ENCODE measurements at regions not wholly inside any gene's neighbourhood (a gene's known extent, or its start where the extent isn't known, plus 50 kb on each side); places are given as distances from the start of the nearest gene placed in this dataset.

DNA sequence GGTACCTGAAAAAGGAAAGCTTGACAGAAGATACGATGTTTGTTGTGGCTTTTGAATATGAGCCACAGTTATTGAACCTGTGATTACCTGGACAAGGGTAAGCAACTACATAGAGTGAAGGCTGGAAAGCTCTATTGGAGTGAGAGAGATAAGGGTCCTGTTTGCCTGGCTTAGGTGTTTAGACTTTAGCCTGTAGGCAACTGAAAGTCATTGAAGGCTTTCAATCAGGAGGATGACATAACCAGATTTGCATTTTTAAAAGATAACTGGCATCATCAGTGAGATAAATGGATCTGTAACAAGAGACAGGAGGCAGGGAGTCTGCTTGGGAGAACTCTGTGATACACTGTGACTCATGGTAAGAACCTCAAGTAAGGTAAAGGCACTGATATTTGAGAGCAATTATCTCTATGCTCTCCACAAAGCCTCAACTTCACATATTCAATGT is 128.9 kb upstream of the SOX5 start (continued):
- TF ChIP-seq TFE3 (CRISPR knock-in tag; IDR thresholded peaks at IDR 0.05): peak; percentile 82
- TF ChIP-seq TOE1 (CRISPR knock-in tag; IDR thresholded peaks at IDR 0.05): peak; percentile 43; the same call in 1 of the 2 replicates
- peak; percentile 89 for TF ChIP-seq TARDBP (CRISPR knock-in tag; IDR thresholded peaks at IDR 0.05)
- TF ChIP-seq TBX2 (CRISPR knock-in tag; IDR thresholded peaks at IDR 0.05; ENCODE audit: borderline replicate concordance): peak; percentile 98
- TF ChIP-seq ZNF788 (CRISPR knock-in tag; IDR thresholded peaks at IDR 0.05; ENCODE audit: borderline replicate concordance): peak; percentile 60; the same call in 1 of the 2 replicates
- TF ChIP-seq HDAC1 (CRISPR knock-in tag; IDR thresholded peaks at IDR 0.05): peak; percentile 66
- TF ChIP-seq ZNF331 (CRISPR knock-in tag; IDR thresholded peaks at IDR 0.05): peak; percentile 81
- no peak for TF ChIP-seq SOX13 (IDR thresholded peaks at IDR 0.05)
- TF ChIP-seq SOX13 (CRISPR knock-in tag; conservative IDR thresholded peaks at IDR 0.05 in 1 of 2, IDR thresholded peaks at IDR 0.05 in 1 of 2): peak in 1 of 2 experiments; percentile 94; a peak in 2 of 4 replicates
- no peak for TF ChIP-seq PAWR (CRISPR knock-in tag; IDR thresholded peaks at IDR 0.05; ENCODE audit: borderline replicate concordance)
- no peak for TF ChIP-seq NR3C1 (CRISPR knock-in tag; IDR thresholded peaks at IDR 0.05)
- TF ChIP-seq SKIL (CRISPR knock-in tag; IDR thresholded peaks at IDR 0.05; ENCODE audit: borderline replicate concordance): no peak; the same call in 1 of the 2 replicates
- TF ChIP-seq ZNF580 (CRISPR knock-in tag; IDR thresholded peaks at IDR 0.05; ENCODE audit: borderline replicate concordance, low read depth): peak; percentile 73; the same call in 1 of the 2 replicates
- peak; percentile 67; the same call in 1 of the 2 replicates for TF ChIP-seq SP5 (CRISPR knock-in tag; IDR thresholded peaks at IDR 0.05; ENCODE audit: borderline replicate concordance, low read depth)
- TF ChIP-seq SMAD3 (CRISPR knock-in tag; IDR thresholded peaks at IDR 0.05): 0 out of 2 replicates have a peak, but pooled peaks have one; percentile 36
- TF ChIP-seq SOX6 (IDR thresholded peaks at IDR 0.05): no peak
- TF ChIP-seq SOX6 (CRISPR knock-in tag; IDR thresholded peaks at IDR 0.05): peak; percentile 96
- TF ChIP-seq MEIS2 (CRISPR knock-in tag; IDR thresholded peaks at IDR 0.05): peak; percentile 83; the same call in 1 of the 2 replicates
- TF ChIP-seq, protein P1, sequence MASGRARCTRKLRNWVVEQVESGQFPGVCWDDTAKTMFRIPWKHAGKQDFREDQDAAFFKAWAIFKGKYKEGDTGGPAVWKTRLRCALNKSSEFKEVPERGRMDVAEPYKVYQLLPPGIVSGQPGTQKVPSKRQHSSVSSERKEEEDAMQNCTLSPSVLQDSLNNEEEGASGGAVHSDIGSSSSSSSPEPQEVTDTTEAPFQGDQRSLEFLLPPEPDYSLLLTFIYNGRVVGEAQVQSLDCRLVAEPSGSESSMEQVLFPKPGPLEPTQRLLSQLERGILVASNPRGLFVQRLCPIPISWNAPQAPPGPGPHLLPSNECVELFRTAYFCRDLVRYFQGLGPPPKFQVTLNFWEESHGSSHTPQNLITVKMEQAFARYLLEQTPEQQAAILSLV (CRISPR knock-in tag; IDR thresholded peaks at IDR 0.05; ENCODE audit: borderline replicate concordance): no peak
- TF ChIP-seq, protein P2, sequence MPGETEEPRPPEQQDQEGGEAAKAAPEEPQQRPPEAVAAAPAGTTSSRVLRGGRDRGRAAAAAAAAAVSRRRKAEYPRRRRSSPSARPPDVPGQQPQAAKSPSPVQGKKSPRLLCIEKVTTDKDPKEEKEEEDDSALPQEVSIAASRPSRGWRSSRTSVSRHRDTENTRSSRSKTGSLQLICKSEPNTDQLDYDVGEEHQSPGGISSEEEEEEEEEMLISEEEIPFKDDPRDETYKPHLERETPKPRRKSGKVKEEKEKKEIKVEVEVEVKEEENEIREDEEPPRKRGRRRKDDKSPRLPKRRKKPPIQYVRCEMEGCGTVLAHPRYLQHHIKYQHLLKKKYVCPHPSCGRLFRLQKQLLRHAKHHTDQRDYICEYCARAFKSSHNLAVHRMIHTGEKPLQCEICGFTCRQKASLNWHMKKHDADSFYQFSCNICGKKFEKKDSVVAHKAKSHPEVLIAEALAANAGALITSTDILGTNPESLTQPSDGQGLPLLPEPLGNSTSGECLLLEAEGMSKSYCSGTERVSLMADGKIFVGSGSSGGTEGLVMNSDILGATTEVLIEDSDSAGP (CRISPR knock-in tag; IDR thresholded peaks at IDR 0.05; ENCODE audit: borderline replicate concordance): no peak
- TF ChIP-seq HNRNPH1 (optimal IDR thresholded peaks at IDR 0.05; ENCODE audit: low read depth, low read length): no peak
- no peak for TF ChIP-seq MAFF (IDR thresholded peaks at IDR 0.05; ENCODE audit: low read depth, low read length)
- peak; percentile 67; the same call in 1 of the 2 replicates for TF ChIP-seq JUN (CRISPR knock-in tag; IDR thresholded peaks at IDR 0.05)
- peak; percentile 82 for TF ChIP-seq FOXA3 (CRISPR knock-in tag; IDR thresholded peaks at IDR 0.05)
- TF ChIP-seq NR2F2 (IDR thresholded peaks at IDR 0.05; ENCODE audit: borderline replicate concordance, low read depth): peak; percentile 46; the same call in 1 of the 2 replicates
- no peak; the same call in 1 of the 2 replicates for TF ChIP-seq RXRA (CRISPR knock-in tag; IDR thresholded peaks at IDR 0.05)

All from HepG2 (cell line).